Naive thymus-derived CD4-positive, alpha-beta T cell (primary cell): ENCODE measurements at regions not wholly inside any gene's neighbourhood (a gene's known extent, or its start where the extent isn't known, plus 50 kb on each side); places are given as distances from the start of the nearest gene placed in this dataset.
"Not testable (repeated sequence)": the region's sequence is repeated elsewhere in the genome, so short reads cannot be mapped to it uniquely, and the experiment has no call there.

ENCODE experiments used
- ATAC-seq: fragments of 150-1000 bp; cut with Tn5 transposase; 2 replicates; pipeline ENCODE4 v1.10.0; 2021; ENCODE audit warnings: mild to moderate bottlenecking, moderate library complexity
- CTCF ChIA-PET: fragments of 350-600 bp; sonication (Branson Sonifier 250); formaldehyde crosslinking; loops from one replicate; lab custom pipeline; 2021; ENCODE audit warnings: antibody characterized with exemption; lab: Charles Lee
- POLR2A ChIA-PET: fragments of 350-600 bp; sonication (Branson Sonifier 250); formaldehyde crosslinking; loops from one replicate; lab custom pipeline; 2021; ENCODE audit warnings: antibody characterized with exemption, inconsistent platforms; lab: Charles Lee
- DNase-seq, 9 donors: peaks; one replicate each; pipeline versions ENCODE4 v3.0.0 to v3.0.0-alpha.2; 2020 to 2022; ENCODE audit warnings: mixed read lengths in 1 of 9
- H3K27ac ChIP-seq: one replicate; pipeline ENCODE4 v1.7.0; 2013; ENCODE audit warnings: mild to moderate bottlenecking, low read depth, low read length, moderate library complexity
- H3K27me3 ChIP-seq, 2 donors: one replicate each; pipeline ENCODE4 v1.7.0; 2013; ENCODE audit warnings: low read length in 2 of 2, mild to moderate bottlenecking in 2 of 2, moderate library complexity in 2 of 2; ENCODE audit not compliant: control insufficient read depth in 2 of 2, insufficient read depth in 2 of 2
- H3K36me3 ChIP-seq, 3 experiments: 1 replicate in 2 of 3; 2 replicates in 1 of 3; pipeline ENCODE4 v1.7.0; 2013; ENCODE audit warnings: low read length in 3 of 3, mild to moderate bottlenecking in 3 of 3, moderate library complexity in 1 of 3; ENCODE audit not compliant: insufficient read depth in 3 of 3, control insufficient read depth in 2 of 3
- H3K4me1 ChIP-seq, 2 donors: one replicate each; pipeline ENCODE4 v1.7.0; 2013; ENCODE audit warnings: low read length in 2 of 2, mild to moderate bottlenecking in 2 of 2, moderate library complexity in 1 of 2; ENCODE audit not compliant: control insufficient read depth in 2 of 2, insufficient read depth in 2 of 2
- H3K4me3 ChIP-seq: 2 replicates; pipeline ENCODE4 v1.7.0; 2013; ENCODE audit warnings: mild to moderate bottlenecking, low read length
- H3K9me3 ChIP-seq, 3 experiments: 1 replicate in 2 of 3; 2 replicates in 1 of 3; pipeline ENCODE4 v1.7.0; 2013; ENCODE audit warnings: low read length in 3 of 3; ENCODE audit not compliant: control insufficient read depth in 2 of 3
- H3K27ac Mint-ChIP-seq, 9 donors: one replicate each; pipeline ENCODE4 v1.8.0; 2020 to 2022; ENCODE audit warnings: mixed read lengths in 9 of 9, mild to moderate bottlenecking in 8 of 9, moderate library complexity in 5 of 9, inconsistent platforms in 2 of 9
- H3K27me3 Mint-ChIP-seq, 5 donors: one replicate each; pipeline ENCODE4 v1.8.0; 2021 to 2022; ENCODE audit warnings: mixed read lengths in 5 of 5, mild to moderate bottlenecking in 1 of 5
- H3K36me3 Mint-ChIP-seq, 5 donors: one replicate each; pipeline ENCODE4 v1.8.0; 2020 to 2022; ENCODE audit warnings: mixed read lengths in 5 of 5, mild to moderate bottlenecking in 3 of 5, inconsistent platforms in 1 of 5
- H3K4me1 Mint-ChIP-seq, 7 donors: one replicate each; pipeline ENCODE4 v1.8.0; 2020 to 2022; ENCODE audit warnings: mixed read lengths in 7 of 7, mild to moderate bottlenecking in 3 of 7, inconsistent platforms in 1 of 7
- H3K4me3 Mint-ChIP-seq, 10 donors: one replicate each; pipeline ENCODE4 v1.8.0; 2020 to 2022; ENCODE audit warnings: mild to moderate bottlenecking in 10 of 10, mixed read lengths in 10 of 10, moderate library complexity in 6 of 10, inconsistent platforms in 2 of 10
- H3K9me3 Mint-ChIP-seq, 11 donors: one replicate each; pipeline ENCODE4 v1.8.0; 2020 to 2022; ENCODE audit warnings: mixed read lengths in 11 of 11, mild to moderate bottlenecking in 4 of 11, inconsistent platforms in 1 of 11, moderate library complexity in 1 of 11
- intact Hi-C, 2 donors: fragments of 100-400 bp; cut with micrococcal nuclease; formaldehyde crosslinking; loops; one replicate each; pipeline ENCODE4 v1.15.1; 2023

GRCh38 chr15:77905301-77905920 is 172.1 kb downstream of the TBC1D2B start:
- Mint-ChIP-seq H3K36me3 (no peaks in the 10 kb centered on the region), H3K4me3 (no peak overlapping the region), H3K27ac (peak overlapping the region in 1 of 9 donors; percentile 33), H3K4me1 (peaks cover 0 to 4% (median 0%) of the 10 kb centered on the region in 7 donors), H3K9me3 (no peaks in the 10 kb centered on the region), H3K27me3 (peaks cover 0 to 4% (median 0%) of the 10 kb centered on the region in 5 donors)
- Histone ChIP-seq H3K27ac (no peak overlapping the region), H3K9me3 (no peaks in the 10 kb centered on the region), H3K4me1 (no peaks in the 10 kb centered on the region), H3K4me3 (no peak overlapping the region), H3K36me3 (no peaks in the 10 kb centered on the region), H3K27me3 (no peaks in the 10 kb centered on the region)
- POLR2A ChIA-PET: no interaction called here
- ATAC-seq (no peak), DNase-seq (no peak)
- intact Hi-C loops: no loop called here
- CTCF ChIA-PET: no interaction called here

- H3K36me3 ChIP-seq: no peaks in the 10 kb centered on the region
- H3K4me1 ChIP-seq: no peaks in the 10 kb centered on the region
- POLR2A ChIA-PET: no interaction called here
- no peak overlapping the region for H3K27ac ChIP-seq
- no peak overlapping the region for H3K4me3 ChIP-seq
- Mint-ChIP-seq H3K4me1 (no peaks in the 10 kb centered on the region), H3K36me3 (no peaks in the 10 kb centered on the region), H3K27ac (peak overlapping the region in 1 of 9 donors; percentile 33), H3K4me3 (no peak overlapping the region), H3K27me3 (peaks cover 0 to 4% (median 0%) of the 10 kb centered on the region in 5 donors), H3K9me3 (no peaks in the 10 kb centered on the region)
- intact Hi-C loops: no loop called here
- ATAC-seq: no peak
- no peak for DNase-seq
- CTCF ChIA-PET: no interaction called here
- no peaks in the 10 kb centered on the region for H3K27me3 ChIP-seq
- no peaks in the 10 kb centered on the region for H3K9me3 ChIP-seq
Measured at GRCh38 chr15:77904901-77905300, 172.6 kb downstream of the TBC1D2B start.

GRCh38 chr15:77904436-77904821 is 173.1 kb downstream of the TBC1D2B start:
- H3K27me3 Mint-ChIP-seq: peaks cover 0 to 4% (median 0%) of the 10 kb centered on the region in 5 donors
- no peaks in the 10 kb centered on the region for H3K4me1 Mint-ChIP-seq
- H3K4me3 Mint-ChIP-seq: no peak overlapping the region
- no peak for DNase-seq
- Histone ChIP-seq H3K4me3 (no peak overlapping the region), H3K9me3 (no peaks in the 10 kb centered on the region), H3K4me1 (no peaks in the 10 kb centered on the region), H3K27me3 (no peaks in the 10 kb centered on the region), H3K27ac (no peak overlapping the region), H3K36me3 (no peaks in the 10 kb centered on the region)
- intact Hi-C loops: no loop called here
- no peaks in the 10 kb centered on the region for H3K36me3 Mint-ChIP-seq
- POLR2A ChIA-PET: no interaction called here
- CTCF ChIA-PET: no interaction called here
- no peak overlapping the region for H3K27ac Mint-ChIP-seq
- H3K9me3 Mint-ChIP-seq: no peaks in the 10 kb centered on the region
- ATAC-seq: no peak

- DNase-seq, H3K36me3 Mint-ChIP-seq, H3K4me1 Mint-ChIP-seq, CTCF ChIA-PET, H3K9me3 ChIP-seq, intact Hi-C loops, H3K4me1 ChIP-seq, H3K4me3 ChIP-seq, H3K9me3 Mint-ChIP-seq, H3K36me3 ChIP-seq, H3K27ac Mint-ChIP-seq, H3K4me3 Mint-ChIP-seq, POLR2A ChIA-PET, H3K27me3 ChIP-seq, H3K27ac ChIP-seq, ATAC-seq, H3K27me3 Mint-ChIP-seq: not testable (repeated sequence)
Measured at GRCh38 chr15:77903761-77904435, 173.6 kb downstream of the TBC1D2B start.

GRCh38 chr15:77902921-77903760 is 174.4 kb downstream of the TBC1D2B start:
- DNase-seq: peak in 1 of 9 donors; percentile 20
- H3K27me3 Mint-ChIP-seq, CTCF ChIA-PET, H3K27ac ChIP-seq, H3K4me3 Mint-ChIP-seq, intact Hi-C loops, H3K27me3 ChIP-seq, H3K4me1 Mint-ChIP-seq, H3K9me3 ChIP-seq, H3K4me3 ChIP-seq, H3K36me3 Mint-ChIP-seq, H3K36me3 ChIP-seq, H3K27ac Mint-ChIP-seq, H3K9me3 Mint-ChIP-seq, POLR2A ChIA-PET, H3K4me1 ChIP-seq: not testable (repeated sequence)
- ATAC-seq: peak; percentile 48

GRCh38 chr15:77901921-77902750 is 175.4 kb downstream of the TBC1D2B start:
- ATAC-seq: no peak
- no peaks in the 10 kb centered on the region for H3K36me3 Mint-ChIP-seq
- no peak for DNase-seq
- H3K27me3 ChIP-seq: no peaks in the 10 kb centered on the region
- H3K4me1 ChIP-seq: no peaks in the 10 kb centered on the region
- intact Hi-C loops: no loop called here
- no peak overlapping the region for H3K4me3 ChIP-seq
- no peak overlapping the region for H3K27ac ChIP-seq
- no peaks in the 10 kb centered on the region for H3K4me1 Mint-ChIP-seq
- H3K9me3 Mint-ChIP-seq: peaks cover 0 to 1% (median 0%) of the 10 kb centered on the region in 11 donors
- H3K4me3 Mint-ChIP-seq: no peak overlapping the region
- no peak overlapping the region for H3K27ac Mint-ChIP-seq
- CTCF ChIA-PET: no interaction called here
- H3K9me3 ChIP-seq: no peaks in the 10 kb centered on the region
- H3K27me3 Mint-ChIP-seq: peaks cover 0 to under 1% (median 0%) of the 10 kb centered on the region in 5 donors
- POLR2A ChIA-PET: no interaction called here
- no peaks in the 10 kb centered on the region for H3K36me3 ChIP-seq
